ENCODE measurements at regions not wholly inside any gene's neighbourhood (a gene's known extent, or its start where the extent isn't known, plus 50 kb on each side); places are given as distances from the start of the nearest gene placed in this dataset.

DNA sequence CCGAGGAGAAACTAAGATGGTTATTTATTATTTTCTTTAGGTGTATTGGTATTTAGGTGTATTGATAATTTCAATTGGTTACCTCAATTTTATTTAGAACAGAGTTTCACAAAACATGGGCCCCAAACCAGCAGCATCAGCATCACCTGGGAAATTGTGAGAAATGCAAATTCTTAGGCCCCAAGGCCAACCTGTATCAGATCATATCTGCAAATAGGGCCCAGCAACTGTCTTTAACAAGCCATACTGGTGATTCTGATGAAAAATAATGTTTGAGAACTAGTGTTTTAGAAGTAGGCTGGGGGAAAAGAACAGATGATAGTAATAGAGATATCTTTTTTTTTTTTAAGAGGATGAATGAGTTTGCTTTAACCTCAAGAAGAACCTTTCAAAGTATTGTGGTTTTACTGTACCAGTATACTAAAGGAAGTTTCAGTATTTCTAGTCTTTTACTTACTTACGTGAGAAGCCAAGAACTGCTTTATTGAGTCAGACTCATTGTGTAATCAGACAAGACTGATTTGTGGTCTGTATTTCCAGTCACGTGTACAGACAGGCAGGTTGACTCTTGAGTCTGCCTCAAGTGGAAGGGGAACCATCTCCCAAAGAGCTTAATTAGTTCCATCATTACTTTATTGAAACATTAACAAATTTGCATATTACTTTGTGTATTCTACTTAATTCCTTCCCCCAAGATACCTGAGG, 60.4 kb upstream of the GAREM1 start:
- no peak overlapping the region for H3K4me3 ChIP-seq (ENCODE audit: low read length)
- H3K4me3 Mint-ChIP-seq, result no peak overlapping the region
- DNase-seq (peak in 4 of 14 experiments; percentile 13 to 54 (median 30)), ATAC-seq (ENCODE audit: poor library complexity) (peak; percentile 93)
- TF ChIP-seq, protein P1, sequence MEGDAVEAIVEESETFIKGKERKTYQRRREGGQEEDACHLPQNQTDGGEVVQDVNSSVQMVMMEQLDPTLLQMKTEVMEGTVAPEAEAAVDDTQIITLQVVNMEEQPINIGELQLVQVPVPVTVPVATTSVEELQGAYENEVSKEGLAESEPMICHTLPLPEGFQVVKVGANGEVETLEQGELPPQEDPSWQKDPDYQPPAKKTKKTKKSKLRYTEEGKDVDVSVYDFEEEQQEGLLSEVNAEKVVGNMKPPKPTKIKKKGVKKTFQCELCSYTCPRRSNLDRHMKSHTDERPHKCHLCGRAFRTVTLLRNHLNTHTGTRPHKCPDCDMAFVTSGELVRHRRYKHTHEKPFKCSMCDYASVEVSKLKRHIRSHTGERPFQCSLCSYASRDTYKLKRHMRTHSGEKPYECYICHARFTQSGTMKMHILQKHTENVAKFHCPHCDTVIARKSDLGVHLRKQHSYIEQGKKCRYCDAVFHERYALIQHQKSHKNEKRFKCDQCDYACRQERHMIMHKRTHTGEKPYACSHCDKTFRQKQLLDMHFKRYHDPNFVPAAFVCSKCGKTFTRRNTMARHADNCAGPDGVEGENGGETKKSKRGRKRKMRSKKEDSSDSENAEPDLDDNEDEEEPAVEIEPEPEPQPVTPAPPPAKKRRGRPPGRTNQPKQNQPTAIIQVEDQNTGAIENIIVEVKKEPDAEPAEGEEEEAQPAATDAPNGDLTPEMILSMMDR (IDR thresholded peaks at IDR 0.05), result no peak
- no peaks in the 10 kb centered on the region for H3K36me3 Mint-ChIP-seq (ENCODE audit: low read depth)
- peaks cover 7% of the 10 kb centered on the region for H3K27me3 Mint-ChIP-seq
- ChIA-PET POLR2A (interaction anchor here (1.7 kb wide), 1 partner anchor 60 kb away, joined by 4 read pairs; the partner anchor contains the start of gene GAREM1), CTCF (no interaction called here)
- H3K27ac Mint-ChIP-seq, result peak overlapping the region; percentile 24
- peaks cover 23% of the 10 kb centered on the region for H3K4me1 Mint-ChIP-seq (ENCODE audit: low read depth)
- no peak overlapping the region for H3K27ac ChIP-seq (ENCODE audit: low read depth in 1 of 2, low read length in 2 of 2)
- no peaks in the 10 kb centered on the region for H3K27me3 ChIP-seq (ENCODE audit: control insufficient read depth in 1 of 2, insufficient read depth in 2 of 2, low read length in 2 of 2)
- no peaks in the 10 kb centered on the region for H3K36me3 ChIP-seq (ENCODE audit: insufficient read depth, low read length)
- H3K9me3 ChIP-seq (ENCODE audit: control insufficient read depth in 1 of 2, insufficient read depth in 1 of 2, low read length in 2 of 2), result no peaks in the 10 kb centered on the region
- H3K4me1 ChIP-seq (ENCODE audit: insufficient read depth, low read length), result no peaks in the 10 kb centered on the region
- intact Hi-C loops (cut with DNase I, micrococcal nuclease), result loop anchor here in 1 of 2 experiments (2.0 kb wide), 1 partner anchor 60 kb away; the partner anchor contains the start of gene GAREM1
- no peaks in the 10 kb centered on the region for H3K9me3 Mint-ChIP-seq

DNA sequence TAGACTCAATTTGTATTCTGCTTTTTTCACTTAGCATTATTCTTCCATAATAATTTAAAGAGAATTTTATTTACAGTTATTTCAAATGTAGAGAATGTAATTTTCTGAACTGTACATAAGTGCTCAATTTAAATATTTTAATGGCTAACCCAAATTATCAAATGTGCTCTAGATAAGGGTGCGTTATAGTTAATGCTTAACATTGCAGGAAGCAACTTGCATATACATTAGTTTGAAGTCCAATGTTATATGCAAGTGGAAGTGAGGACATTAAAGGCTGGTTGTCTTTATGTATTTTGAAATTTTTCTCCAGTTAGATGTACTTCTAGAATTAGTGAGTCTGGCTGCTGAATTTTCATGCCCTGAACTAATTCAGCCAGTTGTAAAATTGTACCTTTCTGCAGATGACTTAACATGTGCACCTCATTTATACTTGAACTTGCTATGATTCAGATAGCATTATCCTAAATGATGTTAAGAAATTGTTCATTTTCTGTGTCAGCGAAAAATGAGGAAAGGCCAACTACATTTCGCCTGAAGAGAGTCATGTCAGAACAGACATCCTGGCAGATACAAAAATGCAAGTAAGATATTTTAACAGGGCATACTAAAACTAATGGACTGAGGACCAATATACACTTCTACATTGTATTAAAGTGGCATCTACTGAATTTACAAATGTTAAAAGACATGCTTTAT, 59.2 kb upstream of the GAREM1 start:
- ATAC-seq (ENCODE audit: poor library complexity) (no peak), DNase-seq (no peak)
- no peaks in the 10 kb centered on the region for H3K9me3 Mint-ChIP-seq
- H3K36me3 Mint-ChIP-seq (ENCODE audit: low read depth), result no peaks in the 10 kb centered on the region
- Histone ChIP-seq H3K4me3 (ENCODE audit: low read length) (no peak overlapping the region), H3K27ac (ENCODE audit: low read depth in 1 of 2, low read length in 2 of 2) (no peak overlapping the region), H3K4me1 (ENCODE audit: insufficient read depth, low read length) (no peaks in the 10 kb centered on the region), H3K9me3 (ENCODE audit: control insufficient read depth in 1 of 2, insufficient read depth in 1 of 2, low read length in 2 of 2) (no peaks in the 10 kb centered on the region), H3K27me3 (ENCODE audit: control insufficient read depth in 1 of 2, insufficient read depth in 2 of 2, low read length in 2 of 2) (no peaks in the 10 kb centered on the region), H3K36me3 (ENCODE audit: insufficient read depth, low read length) (no peaks in the 10 kb centered on the region)
- no peak overlapping the region for H3K27ac Mint-ChIP-seq
- TF ChIP-seq, protein P1 (IDR thresholded peaks at IDR 0.05), result no peak
- peaks cover 5% of the 10 kb centered on the region for H3K27me3 Mint-ChIP-seq
- intact Hi-C loops (cut with DNase I, micrococcal nuclease), result loop anchor here in 1 of 2 experiments (2.0 kb wide), 1 partner anchor 59 kb away; the partner anchor contains the start of gene GAREM1
- ChIA-PET CTCF (no interaction called here), POLR2A (no interaction called here)
- H3K4me3 Mint-ChIP-seq, result no peak overlapping the region
- peaks cover 23% of the 10 kb centered on the region for H3K4me1 Mint-ChIP-seq (ENCODE audit: low read depth)

DNA sequence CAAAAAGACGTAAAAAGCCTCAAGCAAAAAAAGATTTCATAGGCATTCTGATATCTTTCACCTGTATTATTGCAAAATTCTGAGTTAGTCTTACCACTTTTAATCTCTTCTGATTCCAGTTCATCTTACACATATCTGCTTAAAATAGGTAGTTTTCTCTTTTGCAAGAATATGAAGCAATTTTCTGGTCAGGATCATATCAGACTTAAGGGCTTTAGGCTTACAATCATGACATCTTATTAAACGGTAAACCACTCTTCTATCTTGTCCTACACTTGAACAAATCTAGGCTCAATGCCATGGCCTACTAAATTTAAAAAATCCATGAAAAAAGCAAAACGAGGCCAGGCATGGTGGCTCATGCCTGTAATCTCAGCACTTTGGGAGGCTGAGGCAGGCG, 50.1 kb upstream of the GAREM1 start:
- no peaks in the 10 kb centered on the region for H3K4me1 ChIP-seq (ENCODE audit: insufficient read depth, low read length)
- Mint-ChIP-seq H3K9me3 (no peaks in the 10 kb centered on the region), H3K36me3 (ENCODE audit: low read depth) (no peaks in the 10 kb centered on the region), H3K4me1 (ENCODE audit: low read depth) (no peaks in the 10 kb centered on the region), H3K4me3 (no peak overlapping the region), H3K27me3 (peaks cover 38% of the 10 kb centered on the region), H3K27ac (no peak overlapping the region)
- intact Hi-C loops (cut with DNase I, micrococcal nuclease), result no loop called here
- H3K27me3 ChIP-seq (ENCODE audit: control insufficient read depth in 1 of 2, insufficient read depth in 2 of 2, low read length in 2 of 2), result peaks cover 3 to 4% of the 10 kb centered on the region in 2 experiments
- CTCF ChIA-PET, result no interaction called here
- POLR2A ChIA-PET, result no interaction called here
- TF ChIP-seq, protein P1 (IDR thresholded peaks at IDR 0.05), result no peak
- H3K4me3 ChIP-seq (ENCODE audit: low read length), result no peak overlapping the region
- H3K9me3 ChIP-seq (ENCODE audit: control insufficient read depth in 1 of 2, insufficient read depth in 1 of 2, low read length in 2 of 2), result no peaks in the 10 kb centered on the region
- DNase-seq (no peak), ATAC-seq (ENCODE audit: poor library complexity) (no peak)
- no peaks in the 10 kb centered on the region for H3K36me3 ChIP-seq (ENCODE audit: insufficient read depth, low read length)
- no peak overlapping the region for H3K27ac ChIP-seq (ENCODE audit: low read depth in 1 of 2, low read length in 2 of 2)
